Activated T-cell treated with anti-CD3 and anti-CD28 coated beads, Interleukin-2, amount 50 U/mL, for 24 hours (primary cell): ENCODE measurements at regions not wholly inside any gene's neighbourhood (a gene's known extent, or its start where the extent isn't known, plus 50 kb on each side); places are given as distances from the start of the nearest gene placed in this dataset.

Source experiments
- DNase-seq: peaks from one replicate; pipeline ENCODE4 v3.0.0-alpha.2; 2020
- H3K27ac Mint-ChIP-seq: 2 replicates; pipeline ENCODE4 v1.8.0; 2020; ENCODE audit warnings: mild to moderate bottlenecking, mixed read lengths
- H3K27me3 Mint-ChIP-seq: 2 replicates; pipeline ENCODE4 v1.8.0; 2020; ENCODE audit warnings: mixed read lengths
- H3K36me3 Mint-ChIP-seq: 2 replicates; pipeline ENCODE4 v1.8.0; 2020; ENCODE audit warnings: low read depth, mixed read lengths
- H3K4me1 Mint-ChIP-seq: 2 replicates; pipeline ENCODE4 v1.8.0; 2020; ENCODE audit warnings: low read depth, mixed read lengths
- H3K4me3 Mint-ChIP-seq: 2 replicates; pipeline ENCODE4 v1.8.0; 2020; ENCODE audit warnings: mild to moderate bottlenecking, moderate library complexity, mixed read lengths
- H3K9me3 Mint-ChIP-seq: 2 replicates; pipeline ENCODE4 v1.8.0; 2020; ENCODE audit warnings: mixed read lengths

DNA sequence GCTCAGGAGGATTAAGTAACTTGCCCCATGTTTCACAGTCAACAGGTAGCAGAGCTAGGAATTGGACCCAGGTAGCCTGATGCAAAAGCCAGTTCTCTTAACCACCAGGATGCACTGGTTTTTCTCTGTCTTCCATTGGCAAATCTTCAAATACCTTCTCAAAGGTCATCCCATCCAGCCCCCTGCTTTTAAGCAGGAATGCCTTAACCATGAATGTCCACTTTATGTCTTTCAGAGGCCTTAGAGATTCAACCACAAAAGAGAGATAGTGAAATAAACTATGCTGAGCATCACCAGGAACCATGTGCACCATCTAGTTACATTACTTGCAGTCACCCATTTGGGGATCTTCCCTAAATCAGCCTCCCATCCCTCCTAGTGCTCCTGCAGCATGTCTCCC, 94.3 kb downstream of the C17orf67 start:
- Mint-ChIP-seq H3K36me3 (no peaks in the 10 kb centered on the region), H3K9me3 (no peaks in the 10 kb centered on the region), H3K27ac (no peak overlapping the region), H3K4me3 (no peak overlapping the region), H3K27me3 (peaks cover 7% of the 10 kb centered on the region), H3K4me1 (no peaks in the 10 kb centered on the region)
- no peak for DNase-seq

DNA sequence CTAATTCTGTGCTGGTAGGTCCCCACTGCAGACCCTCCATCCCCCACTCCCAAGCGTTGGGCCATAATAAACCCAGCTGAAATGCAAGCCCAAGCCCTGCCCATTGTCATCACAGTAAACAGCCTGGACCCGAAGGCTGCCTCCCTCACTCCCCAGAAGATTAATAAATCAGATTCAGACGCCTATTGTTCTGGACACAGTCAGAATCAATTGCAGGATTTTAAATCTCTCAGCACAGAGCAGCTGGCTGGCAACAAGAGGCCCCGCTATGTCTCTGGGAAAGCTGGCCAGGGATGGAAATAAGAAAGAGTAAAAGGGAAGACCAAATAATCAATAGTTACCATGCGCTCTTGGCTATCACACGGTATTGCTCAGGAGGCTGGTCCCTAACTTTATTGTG, 93.9 kb downstream of the C17orf67 start:
- no peak for DNase-seq
- Mint-ChIP-seq H3K4me3 (no peak overlapping the region), H3K4me1 (no peaks in the 10 kb centered on the region), H3K27ac (no peak overlapping the region), H3K27me3 (peaks cover 7% of the 10 kb centered on the region), H3K9me3 (no peaks in the 10 kb centered on the region), H3K36me3 (no peaks in the 10 kb centered on the region)

DNA sequence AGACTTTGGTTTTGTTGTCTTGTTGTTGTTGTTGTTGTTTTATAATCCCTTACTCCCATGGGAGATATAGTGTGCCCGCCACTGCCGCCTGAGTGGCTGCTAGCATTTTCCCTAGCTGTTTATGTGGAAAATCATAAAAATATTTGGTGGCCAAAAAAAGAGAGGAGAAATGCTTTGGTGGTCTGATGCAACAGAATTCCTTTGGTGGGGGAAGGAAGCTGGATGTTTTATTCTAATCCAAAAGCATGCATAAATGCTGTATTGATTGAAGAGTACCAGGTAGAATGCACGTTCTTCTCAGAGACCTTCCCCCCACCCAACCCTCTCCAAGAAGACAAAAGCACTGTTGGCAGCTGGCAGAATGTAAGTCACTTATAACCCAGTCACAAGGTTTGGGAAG, 93.2 kb downstream of the C17orf67 start:
- Mint-ChIP-seq H3K27ac (no peak overlapping the region), H3K36me3 (no peaks in the 10 kb centered on the region), H3K4me1 (no peaks in the 10 kb centered on the region), H3K4me3 (no peak overlapping the region), H3K27me3 (peaks cover 7% of the 10 kb centered on the region), H3K9me3 (no peaks in the 10 kb centered on the region)
- no peak for DNase-seq
